ENCODE measurements at regions not wholly inside any gene's neighbourhood (a gene's known extent, or its start where the extent isn't known, plus 50 kb on each side); places are given as distances from the start of the nearest gene placed in this dataset.

DNA sequence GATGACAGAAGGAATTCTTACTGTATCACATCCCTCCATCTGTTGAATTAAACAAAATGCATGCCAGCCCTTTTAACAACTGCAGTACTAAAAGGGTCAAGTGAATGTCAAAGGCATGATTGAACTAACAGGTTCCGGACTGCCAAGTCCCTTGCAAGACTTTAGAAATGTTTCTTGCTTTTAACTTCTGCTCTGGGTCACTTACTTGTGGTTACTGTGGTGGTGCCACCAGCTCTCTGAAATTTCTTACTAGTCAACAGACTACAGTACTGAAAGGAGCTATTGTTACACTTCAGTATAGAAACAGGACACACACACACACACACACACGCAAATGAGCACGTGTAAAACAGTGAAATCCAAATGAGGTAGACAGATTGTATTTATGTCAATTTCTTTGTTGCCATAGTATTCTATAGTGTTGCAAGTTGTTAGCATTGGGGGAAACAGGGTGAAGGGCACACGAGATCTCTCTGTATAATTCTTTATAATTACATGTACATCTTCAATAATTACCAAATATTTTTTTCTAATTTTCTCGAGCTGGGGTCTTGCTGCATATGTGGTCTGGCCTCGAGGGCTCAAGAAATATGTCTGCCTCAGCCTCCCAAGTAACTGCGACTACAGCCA is 79.9 kb upstream of the SLC25A26 start:
- Histone ChIP-seq H3K4me1 (no peaks in the 10 kb centered on the region), H3K36me3 (ENCODE audit: control insufficient read depth, insufficient read depth, low read length) (no peaks in the 10 kb centered on the region), H3K79me2 (no peaks in the 10 kb centered on the region), H3K27me3 (ENCODE audit: control insufficient read depth, insufficient read depth, low read length) (no peaks in the 10 kb centered on the region), H2AFZ (no peak overlapping the region), H3K4me3 (ENCODE audit: low read depth, low read length) (no peak overlapping the region), H3K9me3 (ENCODE audit: control insufficient read depth, low read length) (no peaks in the 10 kb centered on the region), H3K9ac (no peak overlapping the region), H3K4me2 (ENCODE audit: low read length) (no peak overlapping the region), H3K27ac (no peak overlapping the region)
- TF ChIP-seq, protein P1, sequence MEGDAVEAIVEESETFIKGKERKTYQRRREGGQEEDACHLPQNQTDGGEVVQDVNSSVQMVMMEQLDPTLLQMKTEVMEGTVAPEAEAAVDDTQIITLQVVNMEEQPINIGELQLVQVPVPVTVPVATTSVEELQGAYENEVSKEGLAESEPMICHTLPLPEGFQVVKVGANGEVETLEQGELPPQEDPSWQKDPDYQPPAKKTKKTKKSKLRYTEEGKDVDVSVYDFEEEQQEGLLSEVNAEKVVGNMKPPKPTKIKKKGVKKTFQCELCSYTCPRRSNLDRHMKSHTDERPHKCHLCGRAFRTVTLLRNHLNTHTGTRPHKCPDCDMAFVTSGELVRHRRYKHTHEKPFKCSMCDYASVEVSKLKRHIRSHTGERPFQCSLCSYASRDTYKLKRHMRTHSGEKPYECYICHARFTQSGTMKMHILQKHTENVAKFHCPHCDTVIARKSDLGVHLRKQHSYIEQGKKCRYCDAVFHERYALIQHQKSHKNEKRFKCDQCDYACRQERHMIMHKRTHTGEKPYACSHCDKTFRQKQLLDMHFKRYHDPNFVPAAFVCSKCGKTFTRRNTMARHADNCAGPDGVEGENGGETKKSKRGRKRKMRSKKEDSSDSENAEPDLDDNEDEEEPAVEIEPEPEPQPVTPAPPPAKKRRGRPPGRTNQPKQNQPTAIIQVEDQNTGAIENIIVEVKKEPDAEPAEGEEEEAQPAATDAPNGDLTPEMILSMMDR (IDR thresholded peaks at IDR 0.05) = no peak

GRCh38 chr3:66140106-66140505 is 80.7 kb upstream of the SLC25A26 start:
- Histone ChIP-seq H3K9ac (no peak overlapping the region), H3K36me3 (ENCODE audit: control insufficient read depth, insufficient read depth, low read length) (no peaks in the 10 kb centered on the region), H2AFZ (no peak overlapping the region), H3K9me3 (ENCODE audit: control insufficient read depth, low read length) (no peaks in the 10 kb centered on the region), H3K27me3 (ENCODE audit: control insufficient read depth, insufficient read depth, low read length) (no peaks in the 10 kb centered on the region), H3K79me2 (no peaks in the 10 kb centered on the region), H3K27ac (no peak overlapping the region), H3K4me3 (ENCODE audit: low read depth, low read length) (no peak overlapping the region), H3K4me2 (ENCODE audit: low read length) (no peak overlapping the region), H3K4me1 (no peaks in the 10 kb centered on the region)
- TF ChIP-seq, protein P1 (IDR thresholded peaks at IDR 0.05) = no peak

- H3K36me3 ChIP-seq (ENCODE audit: control insufficient read depth, insufficient read depth, low read length) = no peaks in the 10 kb centered on the region
- TF ChIP-seq, protein P1 (IDR thresholded peaks at IDR 0.05) = no peak
- no peaks in the 10 kb centered on the region for H3K27me3 ChIP-seq (ENCODE audit: control insufficient read depth, insufficient read depth, low read length)
- no peak overlapping the region for H3K27ac ChIP-seq
- H3K9ac ChIP-seq = no peak overlapping the region
- H3K4me3 ChIP-seq (ENCODE audit: low read depth, low read length) = no peak overlapping the region
- no peak overlapping the region for H2AFZ ChIP-seq
- no peak overlapping the region for H3K4me2 ChIP-seq (ENCODE audit: low read length)
- no peaks in the 10 kb centered on the region for H3K9me3 ChIP-seq (ENCODE audit: control insufficient read depth, low read length)
- no peaks in the 10 kb centered on the region for H3K79me2 ChIP-seq
- H3K4me1 ChIP-seq = no peaks in the 10 kb centered on the region
These were observed 81.4 kb upstream of the SLC25A26 start for GRCh38 chr3:66139415-66139814.

DNA sequence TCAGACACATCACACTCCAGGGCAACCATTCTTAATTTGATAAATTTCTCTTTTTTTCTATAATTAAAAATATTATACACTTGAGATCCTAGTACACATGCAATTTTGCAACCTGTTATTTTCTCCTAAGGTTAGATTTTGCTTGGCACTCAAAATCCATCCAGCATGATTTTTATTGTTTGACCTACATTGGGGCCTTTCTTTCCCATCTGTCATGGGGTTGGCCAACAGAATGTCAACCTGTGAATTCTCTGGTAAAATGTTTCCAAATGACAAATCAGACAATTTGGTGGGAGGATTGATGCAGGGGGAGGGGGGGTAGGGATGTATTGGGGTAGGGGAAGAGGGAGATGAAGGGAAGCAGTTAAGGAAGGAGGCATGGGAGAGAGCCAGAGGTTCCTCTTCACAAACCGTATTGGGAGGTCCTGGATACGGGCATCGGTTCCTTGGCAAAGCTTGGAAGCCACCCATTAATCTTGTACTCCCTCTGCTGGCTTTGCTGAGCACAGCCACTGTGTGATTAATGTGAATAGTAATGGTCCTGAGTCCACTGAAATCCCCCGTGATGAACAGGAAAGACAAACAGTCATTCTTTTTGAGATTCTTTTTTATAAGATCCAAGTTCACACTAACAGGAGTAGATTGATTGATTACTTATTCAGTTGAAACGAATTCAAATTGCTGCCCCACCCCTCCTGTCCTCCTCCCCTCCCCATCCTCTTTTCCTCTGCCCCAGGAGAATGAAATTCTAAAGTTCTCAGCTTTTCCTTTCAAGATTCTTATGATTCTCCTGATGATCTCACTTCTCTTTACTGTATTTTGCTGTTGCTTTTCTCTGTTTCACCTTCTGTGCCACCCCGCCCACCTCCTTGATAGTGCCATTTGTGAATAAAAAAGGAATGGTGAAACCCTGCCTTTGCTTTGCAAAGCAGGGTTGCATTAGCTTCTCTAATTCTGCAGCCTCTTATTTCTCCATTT is 82.2 kb upstream of the SLC25A26 start:
- no peak overlapping the region for H3K4me3 ChIP-seq (ENCODE audit: low read depth, low read length)
- H2AFZ ChIP-seq = no peak overlapping the region
- no peaks in the 10 kb centered on the region for H3K79me2 ChIP-seq
- H3K36me3 ChIP-seq (ENCODE audit: control insufficient read depth, insufficient read depth, low read length) = no peaks in the 10 kb centered on the region
- no peak overlapping the region for H3K4me2 ChIP-seq (ENCODE audit: low read length)
- no peak overlapping the region for H3K27ac ChIP-seq
- H3K4me1 ChIP-seq = no peaks in the 10 kb centered on the region
- H3K9me3 ChIP-seq (ENCODE audit: control insufficient read depth, low read length) = no peaks in the 10 kb centered on the region
- TF ChIP-seq, protein P1 (IDR thresholded peaks at IDR 0.05) = peak; percentile 86
- H3K9ac ChIP-seq = no peak overlapping the region
- no peaks in the 10 kb centered on the region for H3K27me3 ChIP-seq (ENCODE audit: control insufficient read depth, insufficient read depth, low read length)

Data from parathyroid adenoma (tissue), 2 donors.